HUES6 (cell line): ENCODE measurements at regions not wholly inside any gene's neighbourhood (a gene's known extent, or its start where the extent isn't known, plus 50 kb on each side); places are given as distances from the start of the nearest gene placed in this dataset.
"Not testable (repeated sequence)": the region's sequence is repeated elsewhere in the genome, so short reads cannot be mapped to it uniquely, and the experiment has no call there.

ENCODE experiments used
- H3K27ac ChIP-seq: 2 replicates; pipeline ENCODE4 v1.7.0; 2013; ENCODE audit warnings: low read depth, mild to moderate bottlenecking, low read length, inconsistent platforms
- H3K27me3 ChIP-seq: 2 replicates; pipeline ENCODE4 v1.6.1; 2013; ENCODE audit warnings: low read length; ENCODE audit not compliant: control insufficient read depth, insufficient read depth
- H3K36me3 ChIP-seq: 2 replicates; pipeline ENCODE4 v1.6.1; 2013; ENCODE audit warnings: low read length; ENCODE audit not compliant: control insufficient read depth, insufficient read depth
- H3K4me1 ChIP-seq: 2 replicates; pipeline ENCODE4 v1.6.1; 2013; ENCODE audit warnings: low read length; ENCODE audit not compliant: control insufficient read depth, insufficient read depth
- H3K4me3 ChIP-seq: 2 replicates; pipeline ENCODE4 v1.5.1; 2013; ENCODE audit warnings: low read depth, low read length
- H3K9ac ChIP-seq: one replicate; pipeline ENCODE4 v1.6.1; 2013; ENCODE audit warnings: mild to moderate bottlenecking, low read length
- H3K9me3 ChIP-seq: 2 replicates; pipeline ENCODE4 v1.6.1; 2013; ENCODE audit warnings: low read depth, low read length; ENCODE audit not compliant: control insufficient read depth, insufficient read depth

GRCh38 chr9:88596376-88596775 lies 61.4 kb downstream of the NXNL2 start:
- no peak overlapping the region for H3K27ac ChIP-seq
- no peak overlapping the region for H3K4me3 ChIP-seq
- no peak overlapping the region for H3K9ac ChIP-seq

GRCh38 chr9:88604836-88605511 lies 70.0 kb downstream of the NXNL2 start:
- no peak overlapping the region for H3K9ac ChIP-seq
- H3K27me3 ChIP-seq: no peaks in the 10 kb centered on the region
- H3K4me1 ChIP-seq: no peaks in the 10 kb centered on the region

More at GRCh38 chr9:88596376-88596775, 61.4 kb downstream of the NXNL2 start:
- Histone ChIP-seq H3K36me3 (no peaks in the 10 kb centered on the region), H3K4me1 (no peaks in the 10 kb centered on the region), H3K9me3 (no peaks in the 10 kb centered on the region), H3K27me3 (no peaks in the 10 kb centered on the region)

GRCh38 chr9:88605512-88606362 lies 70.8 kb downstream of the NXNL2 start:
- Histone ChIP-seq H3K36me3 (no peaks in the 10 kb centered on the region), H3K4me3 (no peak overlapping the region), H3K27ac (no peak overlapping the region), H3K9me3 (no peaks in the 10 kb centered on the region), H3K27me3 (no peaks in the 10 kb centered on the region), H3K4me1 (no peaks in the 10 kb centered on the region), H3K9ac (no peak overlapping the region)

More at GRCh38 chr9:88604836-88605511, 70.0 kb downstream of the NXNL2 start:
- Histone ChIP-seq H3K36me3 (no peaks in the 10 kb centered on the region), H3K9me3 (no peaks in the 10 kb centered on the region), H3K27ac (no peak overlapping the region), H3K4me3 (no peak overlapping the region)

- Histone ChIP-seq H3K4me3 (no peak overlapping the region), H3K27ac (no peak overlapping the region), H3K4me1 (no peaks in the 10 kb centered on the region), H3K9ac (no peak overlapping the region), H3K27me3 (no peaks in the 10 kb centered on the region), H3K36me3 (no peaks in the 10 kb centered on the region), H3K9me3 (peaks cover 10% of the 10 kb centered on the region; the same call in 1 of the 2 replicates)
Observed at GRCh38 chr9:88614359-88614758, 79.4 kb downstream of the NXNL2 start.

GRCh38 chr9:88623698-88624097 lies 88.7 kb downstream of the NXNL2 start:
- Histone ChIP-seq H3K4me1 (no peaks in the 10 kb centered on the region), H3K27ac (no peak overlapping the region), H3K9ac (no peak overlapping the region), H3K4me3 (no peak overlapping the region), H3K9me3 (peaks cover 13% of the 10 kb centered on the region), H3K36me3 (no peaks in the 10 kb centered on the region), H3K27me3 (no peaks in the 10 kb centered on the region)

- no peak overlapping the region for H3K4me3 ChIP-seq
Observed at GRCh38 chr9:88628114-88628513, 93.1 kb downstream of the NXNL2 start.

GRCh38 chr9:88628811-88629210 lies 93.8 kb downstream of the NXNL2 start:
- H3K27me3 ChIP-seq: no peaks in the 10 kb centered on the region
- H3K9ac ChIP-seq: no peak overlapping the region
- H3K36me3 ChIP-seq: no peaks in the 10 kb centered on the region
- no peak overlapping the region for H3K4me3 ChIP-seq
- no peak overlapping the region for H3K27ac ChIP-seq
- H3K9me3 ChIP-seq: peaks cover 11% of the 10 kb centered on the region
- H3K4me1 ChIP-seq: no peaks in the 10 kb centered on the region

More at GRCh38 chr9:88628114-88628513, 93.1 kb downstream of the NXNL2 start:
- Histone ChIP-seq H3K9me3 (peaks cover 12% of the 10 kb centered on the region), H3K27me3 (no peaks in the 10 kb centered on the region), H3K36me3 (no peaks in the 10 kb centered on the region), H3K9ac (no peak overlapping the region), H3K27ac (no peak overlapping the region), H3K4me1 (no peaks in the 10 kb centered on the region)

- not testable (repeated sequence) for H3K36me3 ChIP-seq, H3K27ac ChIP-seq, H3K9ac ChIP-seq, H3K4me3 ChIP-seq, H3K4me1 ChIP-seq, H3K27me3 ChIP-seq, H3K9me3 ChIP-seq
Observed at GRCh38 chr9:88630574-88630973, 95.6 kb downstream of the NXNL2 start.

GRCh38 chr9:88635151-88635550 lies 100.2 kb downstream of the NXNL2 start:
- Histone ChIP-seq H3K9ac (no peak overlapping the region), H3K9me3 (no peaks in the 10 kb centered on the region; the same call in none of the 2 replicates), H3K27ac (no peak overlapping the region), H3K36me3 (no peaks in the 10 kb centered on the region), H3K4me3 (no peak overlapping the region), H3K27me3 (no peaks in the 10 kb centered on the region), H3K4me1 (no peaks in the 10 kb centered on the region)

GRCh38 chr9:88641456-88642240 lies 106.7 kb downstream of the NXNL2 start:
- no peak overlapping the region for H3K9ac ChIP-seq
- H3K9me3 ChIP-seq: peaks cover 4% of the 10 kb centered on the region; the same call in 1 of the 2 replicates
- H3K27me3 ChIP-seq: no peaks in the 10 kb centered on the region
- H3K4me1 ChIP-seq: no peaks in the 10 kb centered on the region
- no peak overlapping the region for H3K27ac ChIP-seq
- H3K36me3 ChIP-seq: no peaks in the 10 kb centered on the region
- H3K4me3 ChIP-seq: no peak overlapping the region
